Peyer's patch (tissue), 4 donors: ENCODE measurements at regions not wholly inside any gene's neighbourhood (a gene's known extent, or its start where the extent isn't known, plus 50 kb on each side); places are given as distances from the start of the nearest gene placed in this dataset.

ENCODE experiments used
- POLR2A ChIP-seq, 2 donors: fragments of 450-650 bp; IDR thresholded peaks; one replicate each; pipeline ENCODE4 v1.5.1; 2017; ENCODE audit warnings: antibody characterized with exemption in 2 of 2, mild to moderate bottlenecking in 2 of 2, moderate library complexity in 2 of 2
- TF ChIP-seq, protein P1 (sequence below), 6 experiments: fragments of 450-650 bp in 4 of 6; fragments of 200-600 bp in 2 of 6; sonication (generic) in 1 of 6; IDR thresholded peaks; one replicate each; pipeline ENCODE4 v1.5.1; 2017 to 2019; ENCODE audit warnings: antibody characterized with exemption in 6 of 6, mild to moderate bottlenecking in 3 of 6, moderate library complexity in 1 of 6

DNA sequence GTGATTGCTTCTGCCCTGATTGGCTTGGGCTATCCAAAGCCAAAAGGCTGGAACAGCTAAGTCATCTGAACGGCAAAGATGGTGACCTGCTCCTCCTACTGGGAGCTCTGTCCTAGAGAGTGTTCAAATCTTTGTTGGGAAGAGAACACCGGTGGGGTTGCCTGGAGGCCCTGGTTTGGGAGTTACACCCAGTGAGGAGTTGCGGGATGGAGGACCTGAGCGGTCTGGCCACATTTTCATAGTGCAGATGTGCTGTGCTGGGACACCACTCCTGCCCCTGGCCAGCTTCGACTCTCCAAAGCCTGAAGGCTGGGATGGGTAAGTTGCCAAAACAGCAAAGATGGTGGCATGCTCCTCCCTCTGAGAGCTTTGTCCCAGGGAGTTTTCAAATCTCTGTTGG is 795.4 kb downstream of the TRHDE start:
- TF ChIP-seq, protein P1, sequence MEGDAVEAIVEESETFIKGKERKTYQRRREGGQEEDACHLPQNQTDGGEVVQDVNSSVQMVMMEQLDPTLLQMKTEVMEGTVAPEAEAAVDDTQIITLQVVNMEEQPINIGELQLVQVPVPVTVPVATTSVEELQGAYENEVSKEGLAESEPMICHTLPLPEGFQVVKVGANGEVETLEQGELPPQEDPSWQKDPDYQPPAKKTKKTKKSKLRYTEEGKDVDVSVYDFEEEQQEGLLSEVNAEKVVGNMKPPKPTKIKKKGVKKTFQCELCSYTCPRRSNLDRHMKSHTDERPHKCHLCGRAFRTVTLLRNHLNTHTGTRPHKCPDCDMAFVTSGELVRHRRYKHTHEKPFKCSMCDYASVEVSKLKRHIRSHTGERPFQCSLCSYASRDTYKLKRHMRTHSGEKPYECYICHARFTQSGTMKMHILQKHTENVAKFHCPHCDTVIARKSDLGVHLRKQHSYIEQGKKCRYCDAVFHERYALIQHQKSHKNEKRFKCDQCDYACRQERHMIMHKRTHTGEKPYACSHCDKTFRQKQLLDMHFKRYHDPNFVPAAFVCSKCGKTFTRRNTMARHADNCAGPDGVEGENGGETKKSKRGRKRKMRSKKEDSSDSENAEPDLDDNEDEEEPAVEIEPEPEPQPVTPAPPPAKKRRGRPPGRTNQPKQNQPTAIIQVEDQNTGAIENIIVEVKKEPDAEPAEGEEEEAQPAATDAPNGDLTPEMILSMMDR (IDR thresholded peaks at IDR 0.05) = no peak
- no peak for TF ChIP-seq POLR2A (IDR thresholded peaks at IDR 0.05)
